T follicular helper cell (primary cell): ENCODE measurements at regions not wholly inside any gene's neighbourhood (a gene's known extent, or its start where the extent isn't known, plus 50 kb on each side); places are given as distances from the start of the nearest gene placed in this dataset.
"Not testable (repeated sequence)": the region's sequence is repeated elsewhere in the genome, so short reads cannot be mapped to it uniquely, and the experiment has no call there.

Experiments used
- DNase-seq: peaks from one replicate; pipeline ENCODE4 v3.0.0-alpha.2; 2020; ENCODE audit warnings: low read depth

DNA sequence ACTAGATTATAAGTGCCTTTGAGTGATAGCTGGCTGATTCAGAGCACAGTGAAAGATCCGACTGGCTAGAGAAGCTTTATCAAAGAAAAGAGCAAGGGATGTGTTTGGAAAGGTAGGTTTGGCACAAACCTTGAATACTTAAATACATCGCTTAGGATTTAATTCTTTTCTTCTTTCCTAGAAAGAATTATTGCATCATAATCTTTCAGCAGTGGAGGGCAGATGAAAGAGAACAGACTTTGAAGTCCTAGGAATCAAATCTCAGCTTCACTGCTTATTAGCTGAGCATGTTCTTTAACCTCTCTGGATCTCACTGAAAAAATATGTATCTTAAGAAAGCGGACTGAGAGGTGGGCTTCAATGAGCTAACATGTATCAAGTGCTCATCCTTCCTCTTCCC is 122.8 kb downstream of the ZNF365 start:
- no peak for DNase-seq

DNA sequence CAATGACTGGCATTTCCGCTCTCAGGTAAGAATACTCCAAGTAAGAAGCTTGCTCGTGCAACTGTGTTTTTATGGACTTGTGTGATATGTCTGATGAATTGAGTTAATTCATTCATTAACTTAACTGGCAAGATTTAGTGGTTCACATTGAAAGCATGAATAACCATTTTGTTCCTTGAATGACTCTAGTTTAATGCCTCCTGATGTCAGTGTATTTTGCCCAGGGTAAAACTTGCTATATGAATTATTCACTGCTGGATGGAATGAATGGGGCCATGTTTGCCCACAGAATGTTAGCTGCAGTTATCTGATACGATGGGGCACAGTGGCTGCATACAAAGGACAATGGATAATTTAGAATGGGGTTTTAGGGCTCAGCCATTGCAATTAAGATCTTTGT is 124.1 kb downstream of the ZNF365 start:
- DNase-seq = no peak

DNA sequence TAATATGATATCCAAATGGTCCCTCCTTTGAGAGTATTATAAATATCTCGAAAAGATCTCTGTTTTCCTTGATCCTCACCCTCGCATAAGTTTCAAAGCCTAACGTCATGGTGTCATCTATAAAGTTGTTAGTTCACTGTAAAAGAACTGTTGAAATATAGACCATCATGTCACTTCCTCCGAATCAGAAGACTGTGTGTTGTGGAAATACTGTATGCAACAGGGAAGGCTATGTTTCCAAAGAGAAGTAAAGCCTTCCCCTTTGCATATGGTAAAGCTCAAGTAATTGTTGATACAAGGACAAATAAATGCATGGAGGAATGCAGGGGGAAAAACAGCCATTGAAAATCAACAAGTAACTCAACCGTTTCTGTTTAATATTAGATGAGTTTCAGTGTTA is 125.9 kb downstream of the ZNF365 start:
- not testable (repeated sequence) for DNase-seq

DNA sequence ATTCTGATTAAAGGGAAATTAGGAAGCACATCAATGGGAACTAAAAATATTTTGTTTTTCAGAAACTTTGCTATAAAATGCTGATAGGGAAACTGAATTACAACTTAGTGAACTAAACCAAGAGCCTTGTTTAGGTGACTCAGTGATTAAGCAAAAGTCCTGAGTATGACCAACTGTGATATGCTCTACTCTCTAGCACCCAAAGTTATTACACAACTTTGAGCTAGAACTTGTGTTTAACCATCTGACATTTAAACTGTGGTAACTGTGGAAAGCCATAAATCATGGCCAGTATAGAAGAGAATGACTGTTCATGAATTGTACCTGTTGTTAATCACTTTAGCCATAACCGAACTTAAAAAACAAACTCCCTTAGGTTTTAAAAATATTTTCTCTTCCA is 127.4 kb downstream of the ZNF365 start:
- DNase-seq = no peak

DNA sequence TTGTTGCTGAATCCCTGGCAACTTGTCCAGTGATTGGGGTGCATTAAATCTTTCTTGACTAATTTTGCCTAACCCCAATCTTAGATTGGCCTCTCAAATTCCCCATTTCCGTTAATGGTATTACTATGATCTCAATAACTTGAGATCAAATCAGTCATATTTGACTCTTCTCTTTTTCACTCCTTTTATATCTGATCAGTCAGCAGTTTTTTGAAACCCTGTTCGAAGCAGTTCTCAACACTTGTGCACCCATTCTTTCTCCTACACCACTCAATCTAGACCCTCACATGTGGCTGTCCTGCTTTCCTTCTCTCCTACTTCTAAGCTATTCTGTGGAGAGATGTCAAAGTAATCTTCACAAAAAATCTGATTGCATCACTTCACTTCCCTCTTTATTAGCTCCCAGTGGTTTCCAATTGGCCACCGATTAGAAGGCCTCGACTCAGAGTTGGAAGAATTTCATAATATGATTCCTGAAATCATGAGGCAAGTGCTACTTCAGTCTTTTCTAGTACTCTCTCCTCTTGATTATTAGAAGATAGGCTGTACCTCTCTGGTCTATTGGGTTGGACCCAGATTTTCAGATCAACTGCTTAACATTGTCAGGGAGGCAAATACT is 128.9 kb downstream of the ZNF365 start:
- DNase-seq = no peak

DNA sequence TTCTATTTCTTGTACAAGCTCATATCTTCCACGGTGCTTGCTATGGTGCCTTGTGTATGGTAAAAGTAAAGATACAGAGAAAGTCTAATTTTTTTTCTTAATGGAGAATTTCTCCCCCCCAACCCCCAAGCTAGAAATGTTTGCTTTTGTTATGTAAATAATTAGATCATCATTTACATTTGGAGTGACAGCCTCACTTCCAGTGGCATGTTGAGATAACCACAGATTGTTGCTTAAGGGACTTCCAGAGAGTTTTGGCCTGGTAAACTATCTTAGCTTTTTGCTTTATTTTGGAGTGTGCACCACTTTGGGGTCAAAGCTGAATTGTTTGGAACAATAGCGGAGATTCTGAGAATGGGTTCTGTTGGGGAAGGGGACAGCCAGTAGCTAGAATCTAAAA is 129.7 kb downstream of the ZNF365 start:
- no peak for DNase-seq

DNA sequence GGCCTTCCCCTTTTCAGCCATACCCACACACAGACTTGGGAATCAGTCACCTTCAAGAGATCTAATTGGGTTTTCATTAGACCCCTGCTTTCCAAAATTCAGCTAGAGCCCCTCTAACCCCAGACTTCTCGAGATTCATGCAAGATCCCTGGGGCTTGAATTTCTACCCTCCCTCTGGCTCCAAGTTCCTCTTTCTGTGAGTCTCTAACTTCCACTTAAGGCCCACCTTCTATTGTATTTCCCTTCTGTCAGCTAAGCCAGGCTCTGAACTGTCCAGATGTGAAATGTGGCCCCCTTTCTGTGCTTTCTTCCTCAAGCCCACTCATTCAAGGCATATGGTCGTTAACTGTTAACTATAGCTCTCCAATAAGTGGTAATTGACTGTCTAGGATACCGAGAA is 132.2 kb downstream of the ZNF365 start:
- no peak for DNase-seq

DNA sequence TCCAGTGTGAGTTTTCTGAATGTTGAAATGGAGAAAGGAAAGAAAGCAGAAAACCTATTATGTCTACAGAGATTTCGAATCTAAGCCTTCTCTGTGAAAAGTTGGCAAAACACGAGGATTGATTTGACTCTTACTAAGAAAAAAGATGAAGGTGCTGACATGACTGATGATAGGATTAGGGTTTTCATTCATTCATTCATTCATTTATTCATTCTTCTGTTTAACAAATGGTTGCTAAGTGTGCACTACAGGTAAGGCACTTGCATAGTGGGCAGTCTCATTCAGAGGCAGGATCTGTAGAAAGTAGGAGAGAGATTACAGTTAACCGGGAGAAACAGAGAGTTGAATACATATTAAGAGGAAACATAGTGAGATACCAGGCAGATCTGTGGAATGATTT is 137.1 kb downstream of the ZNF365 start:
- DNase-seq = no peak

DNA sequence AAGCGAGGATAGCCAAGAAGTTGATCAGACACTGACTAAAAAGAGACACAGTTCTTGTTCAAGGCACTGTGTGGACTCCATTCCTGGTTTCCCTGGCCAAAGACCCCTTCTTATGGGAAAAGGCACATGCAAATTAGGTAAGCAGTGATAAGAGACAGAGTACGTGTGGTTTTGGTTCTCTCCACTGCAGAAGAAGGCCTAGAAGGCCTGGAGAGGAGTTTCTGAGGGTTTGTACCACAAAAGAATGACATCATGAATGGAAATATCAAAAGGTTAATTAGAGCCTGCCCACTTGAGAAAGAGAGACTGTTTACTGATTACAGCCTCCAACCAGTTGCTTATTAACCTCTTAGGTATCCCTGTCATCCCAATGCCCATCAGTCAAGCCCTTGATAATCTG is 137.5 kb downstream of the ZNF365 start:
- DNase-seq = no peak

DNA sequence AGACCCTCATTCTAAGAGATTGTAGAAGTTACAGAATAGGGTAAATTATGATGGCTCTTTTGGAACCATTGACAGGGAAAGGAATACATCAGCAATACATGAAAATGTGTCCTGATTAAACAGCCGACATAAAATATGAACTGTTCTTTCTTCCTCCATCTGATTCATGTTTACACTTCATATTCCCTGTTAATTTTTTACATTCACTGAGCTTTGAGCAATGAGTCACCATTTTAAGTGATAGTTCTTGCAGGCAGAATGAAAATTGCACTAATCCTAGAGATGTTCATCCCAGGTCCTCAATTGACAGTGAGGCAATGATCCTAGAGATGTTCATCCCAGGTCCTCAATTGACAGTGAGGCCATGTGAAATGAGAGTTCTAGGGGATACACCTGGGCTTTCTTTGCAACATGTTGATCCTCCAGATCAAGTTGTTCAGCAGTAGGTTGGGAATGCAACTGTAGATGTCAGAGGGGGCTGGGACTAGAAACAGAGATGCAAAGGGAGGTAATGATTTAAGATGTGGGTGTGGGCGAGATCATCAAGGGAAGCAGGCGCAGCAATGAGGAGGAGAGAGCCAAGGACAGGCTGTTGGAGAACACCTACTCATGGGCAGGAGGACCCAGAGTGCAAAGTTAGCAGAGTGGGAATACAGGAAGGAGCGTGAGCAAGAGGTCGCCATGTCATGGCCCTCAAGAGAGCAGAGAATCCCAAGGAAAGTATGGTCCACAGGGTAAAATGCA is 138.7 kb downstream of the ZNF365 start:
- DNase-seq = no peak

DNA sequence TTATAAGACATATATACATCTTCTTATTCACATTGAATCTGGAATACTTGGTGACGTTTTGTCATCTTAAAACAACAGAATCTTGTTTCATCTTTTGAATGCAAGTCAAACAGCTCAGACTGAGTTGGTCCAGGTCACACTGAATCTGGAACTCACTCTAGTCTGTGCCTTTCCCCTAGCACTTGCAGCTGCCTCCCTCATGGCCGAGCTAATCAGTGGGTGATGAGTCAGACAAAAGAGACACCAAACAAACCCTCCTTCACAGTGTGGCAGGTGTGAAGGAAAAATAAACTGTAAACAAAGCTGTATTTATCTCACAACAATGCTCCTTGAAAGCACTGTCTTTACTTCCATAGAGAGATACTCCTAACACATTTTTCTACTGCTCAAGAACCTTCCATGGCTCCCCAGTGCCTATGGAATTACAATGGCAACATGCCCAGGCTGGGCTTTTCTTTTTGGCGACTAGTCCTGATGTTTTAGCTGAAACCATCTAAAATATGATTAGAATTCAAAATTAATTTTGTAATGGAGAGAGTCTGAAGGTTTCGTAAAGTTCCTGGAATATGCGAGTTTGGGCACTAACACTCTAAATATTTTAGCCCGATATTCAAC is 140.0 kb downstream of the ZNF365 start:
- no peak for DNase-seq

DNA sequence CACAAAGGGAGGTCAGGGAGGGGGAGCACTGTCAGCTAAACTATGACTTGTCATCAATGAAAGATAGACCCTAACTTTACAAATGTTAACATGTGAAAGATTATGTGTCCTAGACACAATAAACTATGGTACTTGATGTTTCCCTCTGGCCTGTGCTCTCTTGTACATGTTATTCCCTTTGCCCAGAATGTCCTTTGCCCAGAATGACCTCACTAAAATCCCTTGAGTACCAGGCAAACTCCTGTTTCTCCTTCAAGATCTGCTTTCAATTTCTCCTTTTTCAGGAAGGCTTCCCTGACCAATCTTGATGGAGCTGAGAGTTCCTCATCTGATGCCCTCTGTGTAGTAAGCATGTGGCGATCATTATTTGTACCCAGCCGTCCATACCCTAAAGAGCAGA is 143.1 kb downstream of the ZNF365 start:
- DNase-seq = no peak

DNA sequence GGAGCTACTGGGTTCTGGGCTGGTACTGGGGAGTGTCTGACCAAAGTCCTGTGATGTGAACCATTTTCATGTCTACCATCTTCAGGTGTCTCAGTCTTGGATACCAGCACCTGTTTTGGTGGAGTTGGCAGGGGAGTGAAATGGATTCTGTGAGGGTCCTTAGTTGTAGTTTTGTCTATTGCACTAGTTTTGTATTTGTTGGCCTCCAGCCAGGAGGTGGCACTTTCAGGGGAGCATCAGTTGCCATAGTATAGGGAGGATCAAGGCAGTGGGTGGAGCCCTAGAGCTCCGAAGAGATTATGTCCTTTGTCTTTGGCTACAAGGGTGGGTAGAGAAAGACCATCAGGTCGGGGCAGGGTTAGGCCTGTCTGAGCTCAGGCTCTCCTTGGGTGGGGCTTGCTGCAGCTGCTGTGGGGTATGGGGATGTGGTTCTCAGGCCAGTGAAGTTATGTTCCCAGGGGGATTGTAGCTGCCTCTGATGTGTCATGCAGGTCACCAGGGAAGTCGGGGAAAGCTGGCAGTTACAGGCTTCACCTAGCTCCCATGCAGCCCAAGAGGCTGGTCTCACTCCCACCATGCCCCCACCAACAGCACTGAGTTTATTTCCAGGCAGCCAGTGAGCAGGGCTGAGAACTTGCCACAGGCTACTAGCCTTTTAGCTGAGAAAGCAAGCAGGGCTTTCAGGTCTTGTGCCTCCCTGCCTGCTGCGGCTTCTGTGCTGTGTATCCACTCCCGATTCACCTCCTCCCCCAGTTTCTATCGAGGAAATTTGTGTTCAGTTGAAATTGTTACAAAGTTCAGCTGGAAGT is 153.1 kb downstream of the ZNF365 start:
- no peak for DNase-seq

DNA sequence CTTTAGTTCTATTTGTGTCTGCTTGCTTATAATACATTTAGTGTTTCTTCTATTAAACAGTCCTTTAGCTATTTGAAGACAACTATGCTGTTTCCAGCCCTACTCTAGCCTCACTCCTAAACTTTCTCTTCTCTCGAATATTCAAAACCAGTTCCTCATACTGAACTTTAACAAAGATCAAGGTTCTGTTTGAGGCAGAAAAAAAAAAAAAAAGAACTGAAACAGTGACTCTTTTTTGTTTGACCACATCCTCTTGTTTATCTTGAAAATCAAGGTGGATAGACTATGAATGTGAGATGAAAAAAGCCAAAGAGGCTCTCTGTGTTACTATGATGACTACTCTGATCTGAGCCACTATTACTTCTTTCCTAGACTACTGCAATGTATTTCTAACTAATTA is 154.3 kb downstream of the ZNF365 start:
- DNase-seq = no peak

DNA sequence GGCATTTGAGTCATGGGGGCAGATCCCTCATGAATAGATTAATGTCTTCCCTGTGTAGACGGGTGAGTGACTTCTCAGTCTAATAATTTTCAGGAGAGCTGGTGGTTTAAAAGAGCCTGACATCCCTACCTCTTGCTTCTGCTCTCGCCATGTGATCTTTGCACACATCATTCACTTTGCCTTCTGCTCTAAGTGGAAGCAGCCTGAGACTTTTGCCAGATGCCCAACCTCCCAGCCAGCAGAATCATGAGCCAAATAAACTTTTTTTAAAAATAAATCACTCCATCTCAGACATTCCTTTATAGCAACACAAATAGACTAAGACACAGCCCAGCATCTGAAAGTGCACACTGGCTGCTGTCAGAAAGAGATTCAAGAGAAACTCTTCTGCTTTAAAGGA is 155.2 kb downstream of the ZNF365 start:
- DNase-seq = no peak

DNA sequence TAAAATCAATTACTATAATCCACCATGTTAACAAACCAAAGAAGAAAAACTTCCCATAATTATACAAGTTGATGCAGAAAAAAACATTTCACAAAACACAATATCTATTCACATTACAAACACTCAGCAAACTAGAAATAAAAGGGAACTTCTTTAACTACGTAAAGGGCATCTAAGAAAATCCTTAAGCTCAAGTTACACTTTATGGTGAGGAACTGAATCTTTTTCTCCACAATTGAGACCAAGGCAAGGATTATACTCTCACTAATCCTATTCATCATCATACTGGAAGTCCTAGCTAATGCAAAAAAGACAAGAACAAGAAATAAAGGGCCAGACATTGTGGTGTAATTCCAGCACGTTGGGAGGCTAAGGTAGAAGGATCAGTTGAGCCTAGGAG is 159.9 kb downstream of the ZNF365 start:
- no peak for DNase-seq

DNA sequence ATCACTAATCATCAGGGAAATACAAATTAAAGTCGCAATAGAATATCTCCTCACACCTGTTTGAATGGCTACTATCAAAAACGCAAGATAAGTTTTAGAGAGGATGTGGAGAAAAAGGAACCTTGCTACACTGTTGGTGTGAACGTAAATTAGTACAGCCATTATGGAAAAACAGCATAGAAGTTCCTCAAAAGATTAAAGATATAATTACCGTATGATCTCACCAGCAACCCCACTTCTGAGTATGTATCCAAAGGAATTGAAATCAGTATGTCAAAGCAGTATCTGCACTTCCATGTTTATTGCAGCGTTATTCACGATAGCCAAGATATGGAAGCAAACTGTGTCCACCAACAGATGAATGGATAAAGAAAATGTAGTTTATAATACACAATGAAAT is 164.4 kb downstream of the ZNF365 start:
- DNase-seq = no peak

DNA sequence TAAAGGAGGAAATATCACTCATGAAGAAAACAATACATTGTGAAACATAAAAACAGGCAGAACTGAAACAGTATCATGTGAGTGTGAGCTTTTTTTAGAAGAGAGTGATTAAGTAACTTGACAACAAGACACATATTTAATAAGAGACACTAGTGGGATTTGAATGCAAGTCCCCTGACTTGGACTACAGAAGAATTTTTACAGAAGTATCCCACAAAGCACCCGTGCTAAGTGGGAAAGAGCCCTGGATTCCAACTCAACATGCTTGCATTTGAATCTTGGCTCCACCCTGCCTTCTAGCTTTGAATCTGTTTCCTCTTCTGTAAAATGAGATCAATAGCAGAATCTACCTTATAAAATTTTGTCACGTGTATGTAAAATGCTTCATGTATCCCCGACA is 166.2 kb downstream of the ZNF365 start:
- no peak for DNase-seq

DNA sequence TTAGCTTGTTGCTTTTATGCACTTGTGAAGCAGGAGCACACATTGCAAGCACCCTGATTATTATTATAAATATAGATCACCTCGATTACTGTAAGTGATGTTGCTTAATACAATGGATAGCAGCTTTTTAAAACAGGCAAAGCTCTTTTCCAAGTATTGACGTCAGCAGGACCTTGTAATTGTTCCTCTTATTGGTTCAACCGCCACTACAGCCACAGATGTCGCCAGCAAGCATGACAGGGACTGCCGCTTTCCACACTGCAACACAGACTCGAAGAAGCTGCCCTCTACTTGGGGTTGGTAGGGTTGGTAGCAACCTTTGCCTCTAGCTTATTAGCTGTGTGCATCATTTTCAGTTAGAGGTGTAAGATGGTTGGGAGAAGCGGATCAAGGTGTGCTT is 167.6 kb downstream of the ZNF365 start:
- no peak for DNase-seq

DNA sequence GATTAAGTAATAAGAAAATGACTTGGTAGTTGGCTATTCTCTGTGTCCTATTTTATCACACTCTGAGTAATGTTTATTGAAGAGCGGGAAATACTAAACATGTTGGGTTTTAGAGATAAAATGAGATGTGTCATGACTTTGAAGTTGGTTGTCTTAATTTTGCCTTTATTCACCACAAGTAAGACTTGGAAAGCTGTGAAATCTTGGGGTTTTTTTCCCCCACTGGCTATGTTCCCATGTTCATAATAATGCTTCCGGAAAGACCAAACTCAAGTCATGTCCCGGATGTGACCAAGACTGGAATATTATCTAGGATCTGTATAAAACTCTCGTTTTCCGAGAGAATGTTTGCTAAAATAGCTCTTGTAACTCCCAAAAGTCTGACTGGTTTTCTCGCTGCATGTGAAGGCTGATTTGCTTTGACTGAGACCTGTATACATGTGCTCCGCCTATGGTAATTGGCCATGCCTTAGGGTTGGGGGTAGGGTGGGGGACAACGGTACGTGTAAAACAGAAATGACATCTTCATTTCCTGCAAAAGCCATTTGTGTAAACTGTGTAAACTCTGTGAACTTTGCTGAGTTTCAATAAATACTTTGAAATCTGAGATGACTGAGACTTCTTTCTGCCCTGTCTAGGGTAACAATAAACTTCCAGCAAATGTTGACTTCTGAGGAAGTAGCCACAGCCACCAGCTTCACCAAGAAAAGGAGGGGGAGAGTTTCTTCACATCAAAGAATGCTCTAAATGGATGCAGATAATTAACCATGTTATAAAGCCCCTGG is 169.6 kb downstream of the ZNF365 start:
- no peak for DNase-seq

DNA sequence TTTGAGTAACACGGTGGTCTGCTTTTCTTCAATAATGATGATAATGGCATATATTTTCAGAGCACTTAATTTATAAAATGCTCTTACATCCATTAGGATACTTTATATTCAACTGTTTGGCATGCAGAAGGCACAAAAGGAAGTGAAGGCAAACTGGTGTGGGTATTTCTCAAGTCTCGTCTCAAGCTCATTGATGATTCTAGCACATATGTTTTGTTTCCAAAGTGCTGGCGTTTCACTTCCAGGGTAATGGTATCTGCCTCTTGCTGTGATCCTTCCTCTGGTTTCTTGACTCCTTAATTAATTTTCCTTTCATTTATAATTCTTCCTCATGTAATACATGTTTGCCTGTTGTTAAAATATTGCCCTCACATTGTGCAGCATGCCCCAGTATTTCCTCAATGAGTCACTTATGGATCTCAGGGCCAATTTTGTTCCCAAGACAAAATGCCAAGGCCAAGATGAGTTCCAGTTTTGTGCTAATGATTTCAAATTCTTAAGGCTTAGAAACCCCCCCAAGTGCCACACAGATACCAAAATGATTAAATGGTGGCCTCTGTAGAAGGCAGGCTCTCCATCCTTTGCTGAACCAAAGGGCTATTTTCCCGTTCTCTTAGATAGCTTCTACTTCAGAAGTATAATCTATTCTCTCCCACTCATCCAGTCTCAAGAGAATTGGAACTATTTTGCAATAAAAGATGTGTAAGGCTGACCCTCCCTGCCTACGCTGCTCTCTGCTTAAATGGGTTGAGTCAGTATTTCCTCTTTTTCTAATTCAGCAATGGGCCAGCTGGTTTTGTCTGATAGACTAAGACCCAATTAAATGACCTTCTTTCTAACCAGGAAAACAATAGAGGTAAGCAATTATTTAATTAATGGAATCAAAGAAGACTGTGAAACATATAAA is 171.2 kb downstream of the ZNF365 start:
- no peak for DNase-seq
